MM.1S (cell line): ENCODE measurements at regions not wholly inside any gene's neighbourhood (a gene's known extent, or its start where the extent isn't known, plus 50 kb on each side); places are given as distances from the start of the nearest gene placed in this dataset.

Experiments used
- CTCF ChIP-seq: fragments of 300-600 bp; sonication (generic); IDR thresholded peaks from 2 replicates; pipeline ENCODE4 v1.5.1; 2016; ENCODE audit warnings: antibody characterized with exemption, low read length, mixed read lengths
- EZH2 ChIP-seq: fragments of 300-600 bp; sonication (generic); optimal IDR thresholded peaks from 2 replicates; pipeline ENCODE3; 2017; ENCODE audit warnings: low read depth, mild to moderate bottlenecking, antibody characterized with exemption, low read length, mixed read lengths
- EZH2phosphoT487 ChIP-seq: fragments of 300-600 bp; sonication (generic); IDR thresholded peaks from 2 replicates; pipeline ENCODE4 v1.6.1; 2018; ENCODE audit warnings: antibody characterized with exemption, low read length

DNA sequence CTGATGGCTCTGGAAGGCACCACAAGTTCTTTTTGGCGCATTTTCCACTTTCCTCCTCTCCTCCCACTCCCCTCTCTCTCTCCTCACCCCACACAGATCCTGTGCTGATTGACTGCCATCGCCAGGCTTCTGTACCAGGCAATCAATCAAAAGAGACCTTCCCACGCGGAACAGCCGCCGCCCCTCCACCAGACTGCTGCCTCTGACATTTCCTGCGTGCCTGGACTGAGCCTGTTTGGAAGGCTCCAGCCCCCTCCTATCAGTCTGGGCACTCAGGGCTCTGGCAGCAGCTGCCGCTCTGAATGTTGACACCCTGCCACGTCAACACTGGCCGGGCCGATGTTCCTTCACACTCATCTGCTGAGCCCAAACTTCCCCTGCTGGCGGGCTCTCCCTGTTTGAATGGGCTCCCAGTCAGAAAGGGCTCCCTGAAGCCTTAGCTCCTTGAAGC, 467.7 kb downstream of the EPHA4 start:
- no peak for TF ChIP-seq CTCF
- no peak for TF ChIP-seq EZH2
- TF ChIP-seq EZH2phosphoT487, result no peak
